ENCODE measurements at regions not wholly inside any gene's neighbourhood (a gene's known extent, or its start where the extent isn't known, plus 50 kb on each side); places are given as distances from the start of the nearest gene placed in this dataset.

DNA sequence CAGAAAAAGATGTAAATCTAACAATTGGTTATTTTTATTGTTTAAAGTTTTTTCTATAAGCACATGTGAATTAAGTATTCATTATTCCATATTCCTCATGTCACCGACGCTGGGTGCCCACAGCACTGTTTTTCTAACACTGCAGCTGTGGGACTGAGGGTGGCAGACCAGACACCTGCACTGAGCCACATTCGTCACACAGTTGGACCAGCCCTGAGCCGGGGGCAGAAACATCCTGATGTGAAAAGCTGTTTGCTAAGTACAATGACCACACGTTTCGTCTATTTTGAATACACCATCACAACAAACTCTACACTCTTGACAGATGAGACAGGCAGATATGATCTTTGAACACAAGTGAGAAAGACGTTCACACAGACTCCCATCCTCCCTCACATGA, 749.5 kb downstream of the KCNJ18 start:
- TF ChIP-seq, protein P1, sequence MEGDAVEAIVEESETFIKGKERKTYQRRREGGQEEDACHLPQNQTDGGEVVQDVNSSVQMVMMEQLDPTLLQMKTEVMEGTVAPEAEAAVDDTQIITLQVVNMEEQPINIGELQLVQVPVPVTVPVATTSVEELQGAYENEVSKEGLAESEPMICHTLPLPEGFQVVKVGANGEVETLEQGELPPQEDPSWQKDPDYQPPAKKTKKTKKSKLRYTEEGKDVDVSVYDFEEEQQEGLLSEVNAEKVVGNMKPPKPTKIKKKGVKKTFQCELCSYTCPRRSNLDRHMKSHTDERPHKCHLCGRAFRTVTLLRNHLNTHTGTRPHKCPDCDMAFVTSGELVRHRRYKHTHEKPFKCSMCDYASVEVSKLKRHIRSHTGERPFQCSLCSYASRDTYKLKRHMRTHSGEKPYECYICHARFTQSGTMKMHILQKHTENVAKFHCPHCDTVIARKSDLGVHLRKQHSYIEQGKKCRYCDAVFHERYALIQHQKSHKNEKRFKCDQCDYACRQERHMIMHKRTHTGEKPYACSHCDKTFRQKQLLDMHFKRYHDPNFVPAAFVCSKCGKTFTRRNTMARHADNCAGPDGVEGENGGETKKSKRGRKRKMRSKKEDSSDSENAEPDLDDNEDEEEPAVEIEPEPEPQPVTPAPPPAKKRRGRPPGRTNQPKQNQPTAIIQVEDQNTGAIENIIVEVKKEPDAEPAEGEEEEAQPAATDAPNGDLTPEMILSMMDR (IDR thresholded peaks at IDR 0.05): no peak
- TF ChIP-seq POLR2A (IDR thresholded peaks at IDR 0.05): no peak
- TF ChIP-seq POLR2AphosphoS5 (IDR thresholded peaks at IDR 0.05): no peak
